SK-N-SH (cell line): ENCODE measurements at regions not wholly inside any gene's neighbourhood (a gene's known extent, or its start where the extent isn't known, plus 50 kb on each side); places are given as distances from the start of the nearest gene placed in this dataset.

Experiments
- CTCF ChIA-PET: fragments of 300-600, 350-600 bp; formaldehyde crosslinking; extraction: SDS; loops from one replicate; lab custom pipeline; 2021; lab: Yijun Ruan, JAX
- POLR2A ChIA-PET: fragments of 350-600 bp; sonication (Branson Sonifier 250); formaldehyde crosslinking; extraction: SDS; loops from one replicate; lab custom pipeline; 2020; ENCODE audit warnings: antibody characterized with exemption, inconsistent platforms; lab: Yijun Ruan, JAX
- DNase-seq: peaks from one replicate; pipeline ENCODE4 v3.0.0; 2012
- H2AFZ ChIP-seq: fragments of 200-600 bp; sonication (generic); 2 replicates; pipeline ENCODE4 v1.8.1; 2016; ENCODE audit warnings: antibody characterized with exemption, mild to moderate bottlenecking, low read depth
- H3F3A ChIP-seq: fragments of 200-600 bp; sonication (generic); replicated peaks from 2 replicates; pipeline ENCODE3; 2016; ENCODE audit warnings: antibody characterized with exemption, mild to moderate bottlenecking; ENCODE audit not compliant: insufficient read depth
- H3K27ac ChIP-seq, 2 experiments: fragments of 200-500 bp in 1 of 2; fragments of 200-600 bp in 1 of 2; sonication (Bioruptor generic) in 1 of 2; sonication (generic), shearing (Covaris generic) in 1 of 2; 2 replicates each; pipeline versions ENCODE4 v1.5.1 to v1.6.1; 2014 to 2016; ENCODE audit warnings: low read depth in 2 of 2, inconsistent platforms in 1 of 2, low read length in 1 of 2, mild to moderate bottlenecking in 1 of 2, mixed read lengths in 1 of 2
- H3K27me3 ChIP-seq: fragments of 200-600 bp; sonication (generic), shearing (Covaris generic); 2 replicates; pipeline ENCODE4 v1.6.1; 2016; ENCODE audit warnings: mixed run types; ENCODE audit not compliant: insufficient read depth
- H3K36me3 ChIP-seq, 2 experiments: fragments of 200-500 bp in 1 of 2; fragments of 200-600 bp in 1 of 2; sonication (Bioruptor generic) in 1 of 2; sonication (generic) in 1 of 2; replicated peaks in 1 of 2; 2 replicates each; pipeline versions ENCODE3 to v1.5.1; 2014 to 2016; ENCODE audit warnings: low read length in 1 of 2, mild to moderate bottlenecking in 1 of 2; ENCODE audit not compliant: insufficient read depth in 2 of 2, control insufficient read depth in 1 of 2
- H3K4me1 ChIP-seq, 2 experiments: fragments of 200-500 bp in 1 of 2; fragments of 200-600 bp in 1 of 2; sonication (Bioruptor generic) in 1 of 2; sonication (generic), shearing (Covaris generic) in 1 of 2; 2 replicates each; pipeline versions ENCODE4 v1.5.1 to v1.6.1; 2014 to 2016; ENCODE audit warnings: low read depth in 1 of 2, low read length in 1 of 2, mixed run types in 1 of 2; ENCODE audit not compliant: insufficient read depth in 2 of 2, control insufficient read depth in 1 of 2
- H3K4me2 ChIP-seq: fragments of 200-600 bp; sonication (generic), shearing (Covaris generic); 2 replicates; pipeline ENCODE4 v1.6.1; 2017; ENCODE audit warnings: mixed run types
- H3K4me3 ChIP-seq, 2 experiments: fragments of 200-500 bp in 1 of 2; fragments of 200-600 bp in 1 of 2; sonication (Bioruptor generic) in 1 of 2; sonication (generic), shearing (Covaris generic) in 1 of 2; 2 replicates each; pipeline versions ENCODE4 v1.5.1 to v1.8.1; 2014 to 2016; ENCODE audit warnings: low read depth in 2 of 2, inconsistent platforms in 1 of 2, low read length in 1 of 2, mild to moderate bottlenecking in 1 of 2, mixed read lengths in 1 of 2, moderate library complexity in 1 of 2
- H3K79me2 ChIP-seq: fragments of 200-600 bp; sonication (generic); 2 replicates; pipeline ENCODE4 v1.8.1; 2017; ENCODE audit warnings: mild to moderate bottlenecking; ENCODE audit not compliant: insufficient read depth
- H3K9ac ChIP-seq: fragments of 200-600 bp; sonication (generic); 2 replicates; pipeline ENCODE4 v1.6.1; 2017; ENCODE audit warnings: mixed run types
- H3K9me2 ChIP-seq: fragments of 200-600 bp; sonication (generic); 2 replicates; pipeline ENCODE4 v1.6.1; 2017; ENCODE audit warnings: mixed run types
- H3K9me3 ChIP-seq: fragments of 200-600 bp; sonication (generic); 2 replicates; pipeline ENCODE4 v1.6.1; 2017; ENCODE audit warnings: mixed run types, mild to moderate bottlenecking, moderate library complexity
- H4K20me1 ChIP-seq: fragments of 200-600 bp; sonication (generic); 2 replicates; pipeline ENCODE4 v1.6.1; 2017; ENCODE audit warnings: mild to moderate bottlenecking, mixed run types; ENCODE audit not compliant: insufficient read depth
- FOXJ3 ChIP-seq: sonication (generic); formaldehyde crosslinking; IDR thresholded peaks from 2 replicates; pipeline ENCODE4 v1.5.1; 2020; ENCODE audit warnings: mild to moderate bottlenecking, missing genetic modification reagents
- MAX ChIP-seq: IDR thresholded peaks from 2 replicates; pipeline ENCODE4 v1.4.0; 2012; ENCODE audit warnings: low read depth
- MEF2A ChIP-seq: IDR thresholded peaks from 2 replicates; pipeline ENCODE4 v1.4.0; 2012; ENCODE audit warnings: low read depth, borderline replicate concordance
- NFIC ChIP-seq: IDR thresholded peaks from 2 replicates; pipeline ENCODE4 v1.4.0; 2012; ENCODE audit warnings: borderline replicate concordance
- RAD21 ChIP-seq: IDR thresholded peaks from 2 replicates; pipeline ENCODE4 v1.6.1; 2012; ENCODE audit warnings: mild to moderate bottlenecking, low read length
- RXRA ChIP-seq: IDR thresholded peaks from 2 replicates; pipeline ENCODE4 v1.4.0; 2012; ENCODE audit warnings: low read depth, mild to moderate bottlenecking, borderline replicate concordance
- SIN3A ChIP-seq: IDR thresholded peaks from 2 replicates; pipeline ENCODE4 v1.6.1; 2012; ENCODE audit warnings: low read depth, mild to moderate bottlenecking, low read length, moderate library complexity, borderline replicate concordance
- TEAD4 ChIP-seq: IDR thresholded peaks from 2 replicates; pipeline ENCODE4 v1.4.0; 2012; ENCODE audit warnings: mild to moderate bottlenecking, borderline replicate concordance; ENCODE audit not compliant: insufficient read depth
- YY1 ChIP-seq: IDR thresholded peaks from 2 replicates; pipeline ENCODE4 v1.4.0; 2012; ENCODE audit warnings: low read depth, mild to moderate bottlenecking
- TF ChIP-seq, protein P1 (sequence below): fragments of 150-350 bp; IDR thresholded peaks from 2 replicates; pipeline ENCODE4 v1.6.1; 2016; ENCODE audit warnings: mild to moderate bottlenecking, low read depth, low read length
- TF ChIP-seq, protein P2 (sequence below): IDR thresholded peaks from 2 replicates; pipeline ENCODE4 v1.4.0; 2012; ENCODE audit warnings: low read depth, borderline replicate concordance
- TF ChIP-seq, protein P3 (sequence below): fragments of 150-350 bp; IDR thresholded peaks from 2 replicates; pipeline ENCODE4 v1.6.1; 2017; ENCODE audit warnings: antibody characterized with exemption, low read length, low read depth, borderline replicate concordance
- TF ChIP-seq, protein P4 (sequence below): IDR thresholded peaks from 2 replicates; pipeline ENCODE4 v1.6.1; 2012; ENCODE audit warnings: mild to moderate bottlenecking, low read depth, low read length, moderate library complexity

DNA sequence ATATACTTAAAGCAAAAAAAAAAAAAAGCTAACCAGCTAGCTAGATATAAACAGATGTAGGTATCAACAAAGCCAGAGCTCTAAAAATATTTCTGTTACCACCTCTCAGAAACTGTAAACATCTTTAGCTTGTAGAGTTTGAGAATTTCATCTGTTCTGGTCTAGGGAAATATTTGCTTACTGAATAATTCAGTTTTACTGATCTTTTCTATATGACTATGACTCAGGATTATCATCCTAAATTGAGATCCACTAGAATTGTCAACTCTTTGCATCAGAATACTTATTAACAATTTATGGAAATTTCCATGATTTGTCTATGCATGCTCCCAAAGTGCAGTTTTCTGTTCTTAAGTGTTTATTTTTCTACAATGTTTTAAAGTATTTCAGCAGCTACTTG lies 517.3 kb downstream of the DIPK2A start:
- no peak for DNase-seq
- no peaks in the 10 kb centered on the region for H3K79me2 ChIP-seq
- no peaks in the 10 kb centered on the region for H4K20me1 ChIP-seq
- TF ChIP-seq NFIC: no peak
- TF ChIP-seq, protein P1, sequence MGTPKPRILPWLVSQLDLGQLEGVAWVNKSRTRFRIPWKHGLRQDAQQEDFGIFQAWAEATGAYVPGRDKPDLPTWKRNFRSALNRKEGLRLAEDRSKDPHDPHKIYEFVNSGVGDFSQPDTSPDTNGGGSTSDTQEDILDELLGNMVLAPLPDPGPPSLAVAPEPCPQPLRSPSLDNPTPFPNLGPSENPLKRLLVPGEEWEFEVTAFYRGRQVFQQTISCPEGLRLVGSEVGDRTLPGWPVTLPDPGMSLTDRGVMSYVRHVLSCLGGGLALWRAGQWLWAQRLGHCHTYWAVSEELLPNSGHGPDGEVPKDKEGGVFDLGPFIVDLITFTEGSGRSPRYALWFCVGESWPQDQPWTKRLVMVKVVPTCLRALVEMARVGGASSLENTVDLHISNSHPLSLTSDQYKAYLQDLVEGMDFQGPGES: no peak
- TF ChIP-seq RXRA: no peak
- no peak for TF ChIP-seq MAX
- no peak for TF ChIP-seq FOXJ3 (CRISPR knock-in tag)
- TF ChIP-seq, protein P2, sequence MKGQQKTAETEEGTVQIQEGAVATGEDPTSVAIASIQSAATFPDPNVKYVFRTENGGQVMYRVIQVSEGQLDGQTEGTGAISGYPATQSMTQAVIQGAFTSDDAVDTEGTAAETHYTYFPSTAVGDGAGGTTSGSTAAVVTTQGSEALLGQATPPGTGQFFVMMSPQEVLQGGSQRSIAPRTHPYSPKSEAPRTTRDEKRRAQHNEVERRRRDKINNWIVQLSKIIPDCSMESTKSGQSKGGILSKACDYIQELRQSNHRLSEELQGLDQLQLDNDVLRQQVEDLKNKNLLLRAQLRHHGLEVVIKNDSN: no peak
- TF ChIP-seq, protein P3, sequence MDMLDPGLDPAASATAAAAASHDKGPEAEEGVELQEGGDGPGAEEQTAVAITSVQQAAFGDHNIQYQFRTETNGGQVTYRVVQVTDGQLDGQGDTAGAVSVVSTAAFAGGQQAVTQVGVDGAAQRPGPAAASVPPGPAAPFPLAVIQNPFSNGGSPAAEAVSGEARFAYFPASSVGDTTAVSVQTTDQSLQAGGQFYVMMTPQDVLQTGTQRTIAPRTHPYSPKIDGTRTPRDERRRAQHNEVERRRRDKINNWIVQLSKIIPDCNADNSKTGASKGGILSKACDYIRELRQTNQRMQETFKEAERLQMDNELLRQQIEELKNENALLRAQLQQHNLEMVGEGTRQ: no peak
- TF ChIP-seq RAD21: no peak
- TF ChIP-seq SIN3A: no peak
- TF ChIP-seq YY1: no peak
- no peak for TF ChIP-seq TEAD4
- TF ChIP-seq MEF2A: no peak
- TF ChIP-seq, protein P4, sequence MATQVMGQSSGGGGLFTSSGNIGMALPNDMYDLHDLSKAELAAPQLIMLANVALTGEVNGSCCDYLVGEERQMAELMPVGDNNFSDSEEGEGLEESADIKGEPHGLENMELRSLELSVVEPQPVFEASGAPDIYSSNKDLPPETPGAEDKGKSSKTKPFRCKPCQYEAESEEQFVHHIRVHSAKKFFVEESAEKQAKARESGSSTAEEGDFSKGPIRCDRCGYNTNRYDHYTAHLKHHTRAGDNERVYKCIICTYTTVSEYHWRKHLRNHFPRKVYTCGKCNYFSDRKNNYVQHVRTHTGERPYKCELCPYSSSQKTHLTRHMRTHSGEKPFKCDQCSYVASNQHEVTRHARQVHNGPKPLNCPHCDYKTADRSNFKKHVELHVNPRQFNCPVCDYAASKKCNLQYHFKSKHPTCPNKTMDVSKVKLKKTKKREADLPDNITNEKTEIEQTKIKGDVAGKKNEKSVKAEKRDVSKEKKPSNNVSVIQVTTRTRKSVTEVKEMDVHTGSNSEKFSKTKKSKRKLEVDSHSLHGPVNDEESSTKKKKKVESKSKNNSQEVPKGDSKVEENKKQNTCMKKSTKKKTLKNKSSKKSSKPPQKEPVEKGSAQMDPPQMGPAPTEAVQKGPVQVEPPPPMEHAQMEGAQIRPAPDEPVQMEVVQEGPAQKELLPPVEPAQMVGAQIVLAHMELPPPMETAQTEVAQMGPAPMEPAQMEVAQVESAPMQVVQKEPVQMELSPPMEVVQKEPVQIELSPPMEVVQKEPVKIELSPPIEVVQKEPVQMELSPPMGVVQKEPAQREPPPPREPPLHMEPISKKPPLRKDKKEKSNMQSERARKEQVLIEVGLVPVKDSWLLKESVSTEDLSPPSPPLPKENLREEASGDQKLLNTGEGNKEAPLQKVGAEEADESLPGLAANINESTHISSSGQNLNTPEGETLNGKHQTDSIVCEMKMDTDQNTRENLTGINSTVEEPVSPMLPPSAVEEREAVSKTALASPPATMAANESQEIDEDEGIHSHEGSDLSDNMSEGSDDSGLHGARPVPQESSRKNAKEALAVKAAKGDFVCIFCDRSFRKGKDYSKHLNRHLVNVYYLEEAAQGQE: no peak
- H3K27me3 ChIP-seq: no peaks in the 10 kb centered on the region
- no peaks in the 10 kb centered on the region for H3K9me3 ChIP-seq
- CTCF ChIA-PET: interaction anchor here (1.1 kb wide), 1 partner anchor 9 kb away, joined by 3 read pairs; no protein-coding TSS in a partner anchor
- H3K9me2 ChIP-seq: no peaks in the 10 kb centered on the region
- H3K4me1 ChIP-seq: peaks cover 0 to 3% of the 10 kb centered on the region in 2 experiments; a peak in 1 of 4 replicates
- no peak overlapping the region for H3K4me3 ChIP-seq
- POLR2A ChIA-PET: no interaction called here
- H3K36me3 ChIP-seq: no peaks in the 10 kb centered on the region
- no peaks in the 10 kb centered on the region for H3F3A ChIP-seq
- H2AFZ ChIP-seq: no peak overlapping the region
- no peak overlapping the region for H3K4me2 ChIP-seq
- no peak overlapping the region for H3K27ac ChIP-seq
- no peak overlapping the region for H3K9ac ChIP-seq
